Thoracic aorta (tissue), 2 donors: ENCODE measurements at regions not wholly inside any gene's neighbourhood (a gene's known extent, or its start where the extent isn't known, plus 50 kb on each side); places are given as distances from the start of the nearest gene placed in this dataset.

Source experiments
- ATAC-seq: fragments of 150-250 bp; one replicate; pipeline ENCODE4 v1.8.0; 2017; ENCODE audit warnings: low read depth; ENCODE audit not compliant: insufficient number of reproducible peaks, low FRiP score
- DNase-seq: peaks from one replicate; pipeline ENCODE4 v3.0.0-alpha.2; 2020; ENCODE audit warnings: low spot score
- H3K27ac ChIP-seq, 2 donors: fragments of 200-600 bp; sonication (generic); 1 replicate in 1 of 2; 2 replicates in 1 of 2; pipeline ENCODE4 v1.5.1; 2016; ENCODE audit warnings: mild to moderate bottlenecking in 2 of 2, moderate library complexity in 2 of 2
- H3K27me3 ChIP-seq: fragments of 200-600 bp; sonication (generic); replicated peaks from 2 replicates; pipeline ENCODE4 v1.6.0; 2016; ENCODE audit warnings: mild to moderate bottlenecking; ENCODE audit not compliant: insufficient read depth
- H3K36me3 ChIP-seq: fragments of 200-600 bp; sonication (generic); one replicate; pipeline ENCODE4 v1.5.1; 2016
- H3K4me1 ChIP-seq, 2 donors: fragments of 200-600 bp; sonication (generic); 1 replicate in 1 of 2; 2 replicates in 1 of 2; pipeline versions ENCODE4 v1.5.1 to v1.6.0; 2016; ENCODE audit warnings: low read depth in 2 of 2, mild to moderate bottlenecking in 1 of 2; ENCODE audit not compliant: control insufficient read depth in 1 of 2
- H3K4me3 ChIP-seq: fragments of 200-600 bp; sonication (generic); 2 replicates; pipeline ENCODE4 v1.5.1; 2016; ENCODE audit warnings: mild to moderate bottlenecking
- H3K9me3 ChIP-seq: fragments of 200-600 bp; sonication (generic); 2 replicates; pipeline ENCODE4 v1.5.1; 2016
- TF ChIP-seq, protein P1 (sequence below): fragments of 200-600 bp; sonication (generic); IDR thresholded peaks from one replicate; pipeline ENCODE4 v1.5.1; 2019; ENCODE audit warnings: antibody characterized with exemption

- H3K27ac ChIP-seq: peak overlapping the region in 1 of 2 donors; percentile 41
These were observed 63.7 kb upstream of the PDGFRA start for GRCh38 chr4:54165438-54165837.

DNA sequence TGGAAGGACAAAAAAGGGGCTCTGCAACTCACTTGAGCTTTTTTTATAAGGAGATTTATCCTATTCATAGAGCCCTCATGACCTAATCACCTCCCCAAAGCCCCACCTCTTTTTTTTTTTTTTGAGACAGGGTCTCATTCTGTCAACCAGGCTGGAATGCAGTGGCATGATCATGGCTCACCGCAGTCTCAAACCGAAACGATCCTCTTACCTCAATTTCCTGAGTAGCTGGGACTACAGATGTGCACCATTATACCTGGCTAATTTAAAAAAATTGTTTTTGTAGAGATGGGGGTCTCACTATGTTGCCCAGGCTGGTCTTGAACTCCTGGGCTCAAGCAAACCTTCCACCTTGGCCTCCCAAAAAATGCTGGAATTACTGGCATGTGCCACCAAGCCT is 61.6 kb upstream of the PDGFRA start:
- Histone ChIP-seq H3K27me3 (no peaks in the 10 kb centered on the region), H3K4me1 (peaks cover 9 to 40% of the 10 kb centered on the region in 2 donors), H3K27ac (no peak overlapping the region), H3K36me3 (no peaks in the 10 kb centered on the region), H3K9me3 (no peaks in the 10 kb centered on the region), H3K4me3 (no peak overlapping the region)
- ATAC-seq (no peak), DNase-seq (no peak)
- TF ChIP-seq, protein P1, sequence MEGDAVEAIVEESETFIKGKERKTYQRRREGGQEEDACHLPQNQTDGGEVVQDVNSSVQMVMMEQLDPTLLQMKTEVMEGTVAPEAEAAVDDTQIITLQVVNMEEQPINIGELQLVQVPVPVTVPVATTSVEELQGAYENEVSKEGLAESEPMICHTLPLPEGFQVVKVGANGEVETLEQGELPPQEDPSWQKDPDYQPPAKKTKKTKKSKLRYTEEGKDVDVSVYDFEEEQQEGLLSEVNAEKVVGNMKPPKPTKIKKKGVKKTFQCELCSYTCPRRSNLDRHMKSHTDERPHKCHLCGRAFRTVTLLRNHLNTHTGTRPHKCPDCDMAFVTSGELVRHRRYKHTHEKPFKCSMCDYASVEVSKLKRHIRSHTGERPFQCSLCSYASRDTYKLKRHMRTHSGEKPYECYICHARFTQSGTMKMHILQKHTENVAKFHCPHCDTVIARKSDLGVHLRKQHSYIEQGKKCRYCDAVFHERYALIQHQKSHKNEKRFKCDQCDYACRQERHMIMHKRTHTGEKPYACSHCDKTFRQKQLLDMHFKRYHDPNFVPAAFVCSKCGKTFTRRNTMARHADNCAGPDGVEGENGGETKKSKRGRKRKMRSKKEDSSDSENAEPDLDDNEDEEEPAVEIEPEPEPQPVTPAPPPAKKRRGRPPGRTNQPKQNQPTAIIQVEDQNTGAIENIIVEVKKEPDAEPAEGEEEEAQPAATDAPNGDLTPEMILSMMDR: no peak

More at GRCh38 chr4:54165438-54165837, 63.7 kb upstream of the PDGFRA start:
- TF ChIP-seq, protein P1: no peak
- no peaks in the 10 kb centered on the region for H3K9me3 ChIP-seq
- ATAC-seq: peak; percentile 95
- H3K27me3 ChIP-seq: no peaks in the 10 kb centered on the region
- H3K4me1 ChIP-seq: peaks cover 9 to 37% of the 10 kb centered on the region in 2 donors
- DNase-seq: no peak
- H3K4me3 ChIP-seq: no peak overlapping the region
- H3K36me3 ChIP-seq: no peaks in the 10 kb centered on the region

- Histone ChIP-seq H3K36me3 (no peaks in the 10 kb centered on the region), H3K9me3 (no peaks in the 10 kb centered on the region), H3K27ac (no peak overlapping the region), H3K27me3 (no peaks in the 10 kb centered on the region), H3K4me3 (no peak overlapping the region), H3K4me1 (peaks cover 3 to 29% of the 10 kb centered on the region in 2 donors)
- TF ChIP-seq, protein P1: no peak
- no peak for ATAC-seq
- DNase-seq: no peak
These were observed 59.9 kb upstream of the PDGFRA start for GRCh38 chr4:54169176-54169575.

DNA sequence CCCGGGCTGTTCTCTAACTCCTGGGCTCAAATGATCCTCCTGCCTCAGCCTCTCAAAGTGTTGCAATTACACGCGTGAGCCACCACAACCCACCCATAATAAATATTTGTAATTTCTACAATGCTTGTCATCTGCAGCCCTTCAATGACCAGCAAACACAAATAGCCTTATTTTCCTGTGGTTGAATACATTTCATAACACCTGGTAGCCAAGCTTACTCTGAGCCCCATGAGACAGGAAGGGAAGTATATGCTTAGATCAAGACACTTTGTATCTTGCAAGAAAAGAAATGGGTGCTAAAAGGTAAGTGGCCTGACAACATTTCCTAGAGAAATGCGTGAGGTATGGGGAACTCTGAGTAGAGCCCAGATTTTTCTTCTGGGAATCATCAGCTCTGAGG is 56.9 kb upstream of the PDGFRA start:
- TF ChIP-seq, protein P1: no peak
- Histone ChIP-seq H3K27ac (no peak overlapping the region), H3K4me3 (no peak overlapping the region), H3K9me3 (no peaks in the 10 kb centered on the region), H3K27me3 (no peaks in the 10 kb centered on the region), H3K36me3 (no peaks in the 10 kb centered on the region), H3K4me1 (peaks cover 0 to 12% of the 10 kb centered on the region in 2 donors)
- ATAC-seq (no peak), DNase-seq (no peak)

- no peaks in the 10 kb centered on the region for H3K27me3 ChIP-seq
- no peak for ATAC-seq
- TF ChIP-seq, protein P1: no peak
- peaks cover 0 to 12% of the 10 kb centered on the region in 2 donors for H3K4me1 ChIP-seq
- H3K36me3 ChIP-seq: no peaks in the 10 kb centered on the region
- H3K27ac ChIP-seq: no peak overlapping the region
- DNase-seq: no peak
- H3K9me3 ChIP-seq: no peaks in the 10 kb centered on the region
- H3K4me3 ChIP-seq: no peak overlapping the region
These were observed 55.7 kb upstream of the PDGFRA start for GRCh38 chr4:54173281-54173912.
